ENCODE measurements at regions not wholly inside any gene's neighbourhood (a gene's known extent, or its start where the extent isn't known, plus 50 kb on each side); places are given as distances from the start of the nearest gene placed in this dataset.

DNA sequence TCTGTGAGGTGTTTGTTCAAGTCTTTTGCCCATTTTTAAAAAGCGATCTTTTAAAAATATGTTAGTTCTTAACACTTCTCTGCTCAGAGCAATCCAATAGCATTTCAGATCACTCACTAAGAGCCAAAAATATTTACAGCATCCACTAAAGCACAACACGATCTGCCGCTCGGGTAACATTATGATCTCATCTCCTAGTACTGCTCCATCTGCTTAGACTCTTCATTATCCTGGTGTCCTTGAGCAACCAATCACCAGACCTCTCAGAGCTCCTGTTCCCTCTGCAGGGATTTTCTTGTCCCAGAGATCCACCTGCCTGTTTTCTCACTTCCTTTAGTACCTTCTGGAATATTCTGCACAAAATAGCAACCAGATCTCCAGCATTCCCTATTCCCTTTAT lies 235.3 kb upstream of the ESRRG start:
- TF ChIP-seq TAF1 (IDR thresholded peaks at IDR 0.05; ENCODE audit: borderline replicate concordance, insufficient read depth, low read length) (no peak), SIN3A (IDR thresholded peaks at IDR 0.05; ENCODE audit: borderline replicate concordance, insufficient read depth, low read length) (no peak), POLR2AphosphoS5 (IDR thresholded peaks at IDR 0.05; ENCODE audit: low read depth, low read length) (no peak), FOXP2 (optimal IDR thresholded peaks at IDR 0.05; ENCODE audit: borderline replicate concordance, extremely low read depth, extremely low read length, insufficient read depth) (no peak)
- TF ChIP-seq, protein P1, sequence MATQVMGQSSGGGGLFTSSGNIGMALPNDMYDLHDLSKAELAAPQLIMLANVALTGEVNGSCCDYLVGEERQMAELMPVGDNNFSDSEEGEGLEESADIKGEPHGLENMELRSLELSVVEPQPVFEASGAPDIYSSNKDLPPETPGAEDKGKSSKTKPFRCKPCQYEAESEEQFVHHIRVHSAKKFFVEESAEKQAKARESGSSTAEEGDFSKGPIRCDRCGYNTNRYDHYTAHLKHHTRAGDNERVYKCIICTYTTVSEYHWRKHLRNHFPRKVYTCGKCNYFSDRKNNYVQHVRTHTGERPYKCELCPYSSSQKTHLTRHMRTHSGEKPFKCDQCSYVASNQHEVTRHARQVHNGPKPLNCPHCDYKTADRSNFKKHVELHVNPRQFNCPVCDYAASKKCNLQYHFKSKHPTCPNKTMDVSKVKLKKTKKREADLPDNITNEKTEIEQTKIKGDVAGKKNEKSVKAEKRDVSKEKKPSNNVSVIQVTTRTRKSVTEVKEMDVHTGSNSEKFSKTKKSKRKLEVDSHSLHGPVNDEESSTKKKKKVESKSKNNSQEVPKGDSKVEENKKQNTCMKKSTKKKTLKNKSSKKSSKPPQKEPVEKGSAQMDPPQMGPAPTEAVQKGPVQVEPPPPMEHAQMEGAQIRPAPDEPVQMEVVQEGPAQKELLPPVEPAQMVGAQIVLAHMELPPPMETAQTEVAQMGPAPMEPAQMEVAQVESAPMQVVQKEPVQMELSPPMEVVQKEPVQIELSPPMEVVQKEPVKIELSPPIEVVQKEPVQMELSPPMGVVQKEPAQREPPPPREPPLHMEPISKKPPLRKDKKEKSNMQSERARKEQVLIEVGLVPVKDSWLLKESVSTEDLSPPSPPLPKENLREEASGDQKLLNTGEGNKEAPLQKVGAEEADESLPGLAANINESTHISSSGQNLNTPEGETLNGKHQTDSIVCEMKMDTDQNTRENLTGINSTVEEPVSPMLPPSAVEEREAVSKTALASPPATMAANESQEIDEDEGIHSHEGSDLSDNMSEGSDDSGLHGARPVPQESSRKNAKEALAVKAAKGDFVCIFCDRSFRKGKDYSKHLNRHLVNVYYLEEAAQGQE (IDR thresholded peaks at IDR 0.05; ENCODE audit: insufficient read depth in 1 of 2, low read depth in 2 of 2, low read length in 2 of 2) = no peak

DNA sequence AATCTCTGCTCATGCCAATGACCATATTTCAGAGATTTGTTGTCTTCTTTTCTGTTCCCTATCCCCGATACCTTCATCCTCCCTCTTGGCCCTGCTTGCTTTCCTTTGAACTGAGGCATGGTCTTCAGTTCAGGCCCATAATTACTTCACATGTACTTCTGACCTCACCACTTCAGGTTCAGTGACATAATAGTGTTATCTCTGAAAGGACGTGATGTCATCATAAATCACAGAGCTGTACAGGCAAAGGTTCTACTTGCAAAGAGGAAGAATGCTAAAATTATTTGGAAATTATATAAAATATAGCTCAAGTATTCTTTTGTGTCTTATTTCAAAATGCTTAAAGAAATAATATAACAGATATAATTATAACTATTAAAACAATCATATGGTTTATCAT lies 230.3 kb upstream of the ESRRG start:
- TF ChIP-seq, protein P1 (IDR thresholded peaks at IDR 0.05; ENCODE audit: insufficient read depth in 1 of 2, low read depth in 2 of 2, low read length in 2 of 2) = no peak
- no peak for TF ChIP-seq SIN3A (IDR thresholded peaks at IDR 0.05; ENCODE audit: borderline replicate concordance, insufficient read depth, low read length)
- TF ChIP-seq FOXP2 (optimal IDR thresholded peaks at IDR 0.05; ENCODE audit: borderline replicate concordance, extremely low read depth, extremely low read length, insufficient read depth) = no peak
- no peak for TF ChIP-seq TAF1 (IDR thresholded peaks at IDR 0.05; ENCODE audit: borderline replicate concordance, insufficient read depth, low read length)
- no peak for TF ChIP-seq POLR2AphosphoS5 (IDR thresholded peaks at IDR 0.05; ENCODE audit: low read depth, low read length)

DNA sequence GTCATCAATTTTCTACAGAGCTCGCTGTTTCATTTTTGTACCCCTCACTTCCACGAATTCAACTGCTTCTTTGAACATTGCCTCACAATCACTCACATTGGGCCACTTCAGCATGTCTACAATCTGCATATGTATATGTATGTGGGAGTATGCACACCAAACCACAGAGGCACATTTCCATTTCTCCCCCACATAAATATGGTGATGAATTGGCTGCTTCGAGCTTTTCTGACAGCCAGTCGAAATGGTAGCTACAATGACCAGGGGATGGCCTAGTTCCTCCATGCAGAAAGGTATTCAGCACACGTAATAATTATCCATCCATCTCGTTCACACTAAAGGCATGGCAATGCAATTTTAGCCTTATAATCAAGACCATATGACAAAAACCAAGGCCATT lies 229.6 kb upstream of the ESRRG start:
- TF ChIP-seq TAF1 (IDR thresholded peaks at IDR 0.05; ENCODE audit: borderline replicate concordance, insufficient read depth, low read length) = no peak
- TF ChIP-seq POLR2AphosphoS5 (IDR thresholded peaks at IDR 0.05; ENCODE audit: low read depth, low read length) = no peak
- no peak for TF ChIP-seq FOXP2 (optimal IDR thresholded peaks at IDR 0.05; ENCODE audit: borderline replicate concordance, extremely low read depth, extremely low read length, insufficient read depth)
- TF ChIP-seq, protein P1 (IDR thresholded peaks at IDR 0.05; ENCODE audit: insufficient read depth in 1 of 2, low read depth in 2 of 2, low read length in 2 of 2) = no peak

DNA sequence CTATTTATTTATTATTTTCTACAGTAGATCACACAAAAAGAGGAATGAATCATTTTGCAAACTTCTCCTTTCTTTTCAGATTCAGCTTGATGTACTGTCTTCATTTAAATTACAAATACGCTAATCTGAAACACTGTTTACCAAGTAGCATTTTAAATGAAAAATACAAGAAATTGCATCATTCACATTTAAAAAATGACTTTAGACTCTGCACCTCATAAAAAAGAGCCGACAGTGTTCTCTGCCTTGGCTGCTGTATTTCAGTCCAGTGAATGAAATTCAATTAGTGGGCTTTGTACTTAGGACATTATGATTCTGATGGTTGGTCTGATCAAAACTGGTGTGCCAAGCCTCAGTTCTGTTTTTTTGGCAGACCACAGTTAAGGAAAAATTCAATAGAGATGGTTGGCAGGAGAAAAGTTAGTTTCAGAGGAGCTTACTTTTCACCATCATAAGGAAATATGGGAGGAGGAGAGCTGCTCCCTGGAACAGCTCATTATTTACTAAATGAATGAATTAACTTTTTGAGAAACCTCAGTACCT lies 222.4 kb upstream of the ESRRG start:
- TF ChIP-seq, protein P1 (IDR thresholded peaks at IDR 0.05; ENCODE audit: insufficient read depth in 1 of 2, low read depth in 2 of 2, low read length in 2 of 2) = no peak
- TF ChIP-seq POLR2AphosphoS5 (IDR thresholded peaks at IDR 0.05; ENCODE audit: low read depth, low read length) (no peak), SIN3A (IDR thresholded peaks at IDR 0.05; ENCODE audit: borderline replicate concordance, insufficient read depth, low read length) (no peak), TAF1 (IDR thresholded peaks at IDR 0.05; ENCODE audit: borderline replicate concordance, insufficient read depth, low read length) (no peak), FOXP2 (optimal IDR thresholded peaks at IDR 0.05; ENCODE audit: borderline replicate concordance, extremely low read depth, extremely low read length, insufficient read depth) (no peak)

Data from PFSK-1 (cell line).